Sigmoid colon (tissue), 3 donors: ENCODE measurements at regions not wholly inside any gene's neighbourhood (a gene's known extent, or its start where the extent isn't known, plus 50 kb on each side); places are given as distances from the start of the nearest gene placed in this dataset.

Source experiments
- POLR2A ChIP-seq, 2 donors: fragments of 450-650 bp; IDR thresholded peaks; one replicate each; pipeline ENCODE4 v1.6.1; 2016; ENCODE audit warnings: antibody characterized with exemption in 2 of 2, mild to moderate bottlenecking in 2 of 2, moderate library complexity in 2 of 2
- TF ChIP-seq, protein P1 (sequence below), 4 experiments: fragments of 450-650 bp in 3 of 4; fragments of 200-600 bp in 1 of 4; IDR thresholded peaks; one replicate each; pipeline ENCODE4 v1.5.1; 2016 to 2019; ENCODE audit warnings: antibody characterized with exemption in 4 of 4, mild to moderate bottlenecking in 3 of 4, moderate library complexity in 2 of 4

DNA sequence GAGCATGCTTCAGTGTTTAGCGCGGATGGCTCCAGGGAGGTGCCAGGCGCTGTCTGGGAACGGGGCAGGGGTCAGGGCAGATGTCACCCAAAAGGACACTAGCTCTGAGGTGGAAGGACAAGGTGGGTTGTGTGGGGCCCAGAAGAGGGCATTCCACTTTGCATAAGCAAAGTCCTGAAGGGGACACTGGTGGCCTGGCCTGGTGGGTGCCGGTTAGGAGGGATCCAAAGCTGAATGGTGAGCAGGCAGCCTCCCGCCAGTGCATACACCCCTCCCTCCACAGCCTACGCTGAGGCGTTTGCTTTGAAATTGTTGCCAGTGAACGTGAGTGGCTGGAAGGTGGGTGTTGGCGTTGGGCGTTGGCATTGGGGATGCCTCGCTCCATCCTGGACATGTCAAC is 192.1 kb downstream of the BMP7 start:
- TF ChIP-seq, protein P1, sequence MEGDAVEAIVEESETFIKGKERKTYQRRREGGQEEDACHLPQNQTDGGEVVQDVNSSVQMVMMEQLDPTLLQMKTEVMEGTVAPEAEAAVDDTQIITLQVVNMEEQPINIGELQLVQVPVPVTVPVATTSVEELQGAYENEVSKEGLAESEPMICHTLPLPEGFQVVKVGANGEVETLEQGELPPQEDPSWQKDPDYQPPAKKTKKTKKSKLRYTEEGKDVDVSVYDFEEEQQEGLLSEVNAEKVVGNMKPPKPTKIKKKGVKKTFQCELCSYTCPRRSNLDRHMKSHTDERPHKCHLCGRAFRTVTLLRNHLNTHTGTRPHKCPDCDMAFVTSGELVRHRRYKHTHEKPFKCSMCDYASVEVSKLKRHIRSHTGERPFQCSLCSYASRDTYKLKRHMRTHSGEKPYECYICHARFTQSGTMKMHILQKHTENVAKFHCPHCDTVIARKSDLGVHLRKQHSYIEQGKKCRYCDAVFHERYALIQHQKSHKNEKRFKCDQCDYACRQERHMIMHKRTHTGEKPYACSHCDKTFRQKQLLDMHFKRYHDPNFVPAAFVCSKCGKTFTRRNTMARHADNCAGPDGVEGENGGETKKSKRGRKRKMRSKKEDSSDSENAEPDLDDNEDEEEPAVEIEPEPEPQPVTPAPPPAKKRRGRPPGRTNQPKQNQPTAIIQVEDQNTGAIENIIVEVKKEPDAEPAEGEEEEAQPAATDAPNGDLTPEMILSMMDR (IDR thresholded peaks at IDR 0.05), result no peak
- TF ChIP-seq POLR2A (IDR thresholded peaks at IDR 0.05), result no peak
